GM19035 (cell line): ENCODE measurements at regions not wholly inside any gene's neighbourhood (a gene's known extent, or its start where the extent isn't known, plus 50 kb on each side); places are given as distances from the start of the nearest gene placed in this dataset.

Experiments
- ATAC-seq: cut with Tn5 transposase; IDR thresholded peaks from one replicate; pipeline ENCODE4 v1.9.1; 2021; ENCODE audit not compliant: unreplicated experiment

DNA sequence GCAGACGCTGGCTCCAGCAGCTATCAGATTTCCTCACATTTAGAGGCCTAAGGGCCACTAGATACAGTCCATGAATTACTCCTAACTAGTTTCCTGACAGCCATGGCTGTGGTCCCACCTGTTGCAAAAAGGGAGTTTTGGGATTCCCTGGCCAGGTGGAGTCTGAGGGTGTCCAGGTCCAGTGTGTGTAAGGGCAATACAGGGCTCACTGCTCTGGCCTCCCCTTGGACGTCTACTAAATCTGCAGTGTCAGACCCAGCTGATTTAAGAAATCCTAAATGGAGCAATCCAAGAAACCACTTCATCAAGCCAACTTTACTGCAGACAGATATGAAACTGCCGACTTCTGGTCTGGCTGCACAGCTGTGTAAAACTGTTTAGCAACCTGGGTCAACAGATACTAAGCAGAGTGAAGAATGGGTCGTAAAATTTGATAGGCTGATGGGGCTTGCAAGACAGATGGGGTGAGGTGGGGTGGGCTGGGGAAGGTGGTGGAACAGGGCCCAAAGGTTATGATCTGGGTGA, 116.4 kb downstream of the GADD45G start:
- no peak for ATAC-seq

DNA sequence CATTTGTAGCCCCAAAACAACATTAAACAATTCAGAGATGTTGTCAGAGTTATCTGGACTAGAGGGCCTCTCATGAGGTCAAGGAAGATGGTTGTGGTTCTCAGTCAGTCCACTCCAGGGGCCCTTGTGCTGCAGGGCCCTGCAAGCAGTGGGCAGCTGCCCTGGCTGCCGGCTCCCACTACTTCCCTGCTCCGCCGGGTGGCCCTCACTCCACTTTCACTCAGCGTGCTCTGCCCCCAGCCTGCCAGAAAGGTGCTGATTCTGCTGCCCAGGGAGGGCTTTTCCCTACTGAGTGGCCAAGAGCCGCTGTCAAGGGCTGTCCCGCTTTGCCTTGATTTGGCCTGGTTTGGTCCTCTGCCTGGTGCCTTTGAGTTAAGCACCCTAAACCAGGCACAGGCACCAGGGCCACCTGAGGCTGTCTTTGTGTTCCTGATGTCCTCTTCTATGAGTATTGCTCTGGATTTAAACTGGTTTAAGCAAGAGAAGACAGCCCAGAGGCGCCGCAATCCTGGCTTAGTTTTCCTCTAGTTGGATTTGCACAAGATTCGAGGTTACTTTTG, 117.2 kb downstream of the GADD45G start:
- ATAC-seq, result no peak

DNA sequence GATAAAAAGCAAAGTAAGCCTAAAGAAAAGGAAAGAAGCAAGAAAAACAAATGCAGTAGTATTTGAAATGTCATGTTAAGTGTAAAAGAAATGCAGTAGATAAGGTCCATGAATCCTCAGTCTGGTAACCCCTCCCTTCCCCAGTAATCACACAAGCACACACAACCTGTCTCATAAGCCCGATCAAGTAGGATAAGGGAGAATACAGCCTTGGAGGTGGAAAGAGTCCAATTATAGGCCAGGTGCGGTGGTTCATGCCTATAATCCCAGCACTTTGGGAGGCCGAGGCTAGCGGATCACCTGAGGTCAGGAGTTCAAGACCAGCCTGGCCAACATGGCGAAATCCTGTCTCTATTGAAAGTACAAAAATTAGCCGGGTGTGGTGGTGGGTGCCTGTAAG, 117.9 kb downstream of the GADD45G start:
- no peak for ATAC-seq

DNA sequence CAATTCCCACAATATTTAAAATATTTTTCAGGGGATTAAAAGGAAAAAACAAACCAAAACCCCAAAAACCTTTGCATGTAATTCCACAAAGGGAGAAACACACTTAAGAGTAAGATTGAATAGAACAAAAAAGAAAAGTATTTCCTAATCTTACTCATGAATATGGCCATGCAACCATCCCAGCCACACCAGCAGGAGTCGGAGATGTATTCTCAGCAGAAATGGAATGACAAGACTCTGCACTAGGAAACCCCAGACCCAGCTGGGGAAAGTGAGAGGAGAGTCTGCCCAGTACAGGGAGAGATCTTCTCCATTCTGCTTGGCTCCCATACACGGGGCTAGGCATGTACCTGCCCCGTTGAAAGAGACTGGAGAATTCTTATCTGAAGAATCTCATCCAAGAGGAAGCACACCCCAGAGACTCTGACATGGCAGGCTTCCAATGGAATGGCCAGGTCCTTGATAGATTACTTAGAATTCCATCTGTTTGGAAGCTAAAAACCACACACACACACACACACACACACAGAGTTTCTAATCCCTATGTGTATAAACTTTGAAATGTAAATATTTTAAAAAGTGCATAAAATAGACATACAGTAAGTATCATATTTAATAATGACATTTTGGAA, 118.8 kb downstream of the GADD45G start:
- no peak for ATAC-seq

DNA sequence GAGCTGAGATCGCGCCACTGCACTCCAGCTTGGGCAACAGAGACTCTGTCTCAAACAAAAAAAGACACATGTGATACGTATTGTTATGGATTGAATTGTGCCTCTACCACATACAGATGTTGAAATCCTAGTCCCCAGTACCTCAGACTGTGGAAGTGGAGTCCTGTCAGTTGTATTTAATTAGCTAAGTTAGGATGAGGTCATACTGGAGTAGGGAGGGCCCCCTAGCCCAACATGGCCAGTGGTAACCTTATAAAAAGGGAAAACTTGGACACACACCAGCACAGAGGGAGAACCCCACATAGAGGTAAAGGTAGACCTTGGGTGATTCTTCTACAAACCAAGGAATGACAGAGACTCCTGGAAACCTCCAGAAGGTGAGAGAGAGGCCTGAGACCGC, 119.8 kb downstream of the GADD45G start:
- no peak for ATAC-seq

DNA sequence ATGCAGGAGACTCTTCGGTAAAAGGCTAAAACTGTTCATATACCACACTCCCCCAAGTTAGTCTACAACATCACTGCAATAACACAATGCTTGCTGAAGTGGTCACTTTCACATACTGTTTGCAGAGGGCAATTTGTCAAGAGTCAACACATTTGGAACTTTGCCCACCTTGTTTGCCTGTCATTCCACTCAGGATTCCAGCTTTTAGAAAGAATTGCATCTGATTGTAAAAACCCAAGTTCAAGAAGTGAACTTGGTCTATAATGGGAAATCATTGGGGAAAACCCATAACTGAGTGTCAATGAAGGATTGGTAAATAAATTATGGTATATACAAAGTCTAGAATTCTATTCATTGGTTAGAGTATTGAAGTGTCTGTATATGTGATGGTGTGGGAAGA, 120.5 kb downstream of the GADD45G start:
- ATAC-seq, result no peak

DNA sequence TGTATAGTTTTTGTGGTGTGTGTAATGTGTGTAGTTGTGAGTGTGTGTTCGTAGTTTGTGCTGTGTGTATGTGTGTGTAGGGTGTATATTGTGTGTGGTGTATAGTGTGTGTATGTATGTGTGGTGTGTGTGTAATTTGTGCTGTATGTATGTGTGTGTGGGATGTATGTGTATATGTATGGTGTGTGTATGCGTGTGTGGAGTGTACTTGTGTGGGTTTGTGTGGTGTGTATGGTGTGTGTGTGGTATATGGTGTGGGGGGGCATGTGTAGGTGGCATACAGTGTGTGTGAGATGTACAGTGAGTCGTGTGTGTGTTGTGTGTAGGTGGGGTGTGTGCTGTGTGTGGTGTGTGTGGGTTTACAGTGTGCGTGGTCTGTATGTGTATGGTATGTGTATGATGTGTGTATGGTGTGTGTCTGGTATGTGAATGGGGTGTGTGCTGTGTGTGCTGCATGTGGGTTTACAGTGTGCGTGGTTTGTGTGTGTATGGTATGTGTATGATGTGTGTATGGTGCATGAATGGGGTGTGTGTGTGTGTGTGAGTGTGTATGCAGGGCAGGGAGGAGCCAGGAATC, 125.2 kb downstream of the GADD45G start:
- no peak for ATAC-seq

DNA sequence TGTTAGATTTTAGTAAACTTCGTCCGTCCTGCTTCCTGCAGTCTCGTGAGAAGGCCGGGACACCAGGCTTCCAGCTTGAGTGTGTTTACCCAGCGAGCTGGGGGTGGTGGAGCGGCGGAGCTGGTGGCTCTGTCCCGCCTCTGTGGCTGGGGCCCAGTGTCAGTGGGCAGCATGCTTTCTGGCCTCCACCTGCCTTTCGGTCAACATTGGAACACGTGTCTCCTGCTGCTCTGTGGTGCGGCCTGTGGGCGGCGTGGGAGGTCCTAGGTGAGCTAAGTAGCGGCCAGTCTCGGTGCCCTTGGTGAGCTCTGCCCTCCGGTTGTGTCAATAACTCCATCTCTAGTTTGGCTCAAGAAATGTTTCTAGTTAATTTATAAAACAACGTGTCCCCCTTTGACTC, 125.9 kb downstream of the GADD45G start:
- ATAC-seq, result no peak

DNA sequence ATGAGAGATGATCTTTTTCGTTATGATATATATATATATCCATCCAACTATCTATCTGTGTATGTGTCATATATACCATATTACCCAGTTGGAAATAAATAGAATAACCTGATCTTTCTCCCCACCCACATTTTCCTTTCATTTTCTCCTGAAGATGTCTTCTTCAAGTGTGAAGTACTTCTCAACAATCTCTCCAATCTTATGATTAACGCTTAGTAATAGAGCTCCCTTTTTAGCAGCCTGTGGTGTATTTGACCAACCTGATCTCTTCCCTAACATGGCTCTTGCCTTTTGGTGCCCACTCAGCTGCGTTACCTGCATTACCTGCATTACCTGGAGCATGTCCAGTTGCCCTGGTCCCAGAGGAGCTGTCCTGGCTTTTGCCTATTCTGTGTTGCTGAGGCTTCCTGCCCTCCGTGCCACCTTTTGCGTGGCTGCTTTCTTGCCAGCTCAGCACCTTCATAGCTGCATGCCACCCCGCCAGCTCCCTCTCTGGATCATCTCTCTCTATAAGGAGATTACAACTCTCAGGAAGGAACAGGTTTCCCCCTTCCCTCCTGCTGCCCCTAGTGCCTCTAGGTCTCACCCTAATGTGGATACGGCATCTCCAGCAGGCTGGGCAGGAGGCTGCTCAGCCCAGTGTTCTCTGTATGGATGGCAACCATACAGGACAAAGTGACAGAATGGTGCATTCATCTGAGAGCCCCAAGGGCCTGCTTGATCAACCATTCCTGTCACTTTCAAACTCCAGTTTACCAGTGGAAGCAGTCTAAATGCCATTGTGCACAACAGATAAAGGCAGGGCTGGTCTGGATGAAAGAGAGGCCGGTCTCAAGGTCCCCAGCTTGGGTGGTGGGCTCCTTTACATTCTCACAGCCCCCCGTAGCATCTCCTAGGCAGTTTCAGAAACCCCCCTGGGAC, 126.7 kb downstream of the GADD45G start:
- ATAC-seq, result no peak

DNA sequence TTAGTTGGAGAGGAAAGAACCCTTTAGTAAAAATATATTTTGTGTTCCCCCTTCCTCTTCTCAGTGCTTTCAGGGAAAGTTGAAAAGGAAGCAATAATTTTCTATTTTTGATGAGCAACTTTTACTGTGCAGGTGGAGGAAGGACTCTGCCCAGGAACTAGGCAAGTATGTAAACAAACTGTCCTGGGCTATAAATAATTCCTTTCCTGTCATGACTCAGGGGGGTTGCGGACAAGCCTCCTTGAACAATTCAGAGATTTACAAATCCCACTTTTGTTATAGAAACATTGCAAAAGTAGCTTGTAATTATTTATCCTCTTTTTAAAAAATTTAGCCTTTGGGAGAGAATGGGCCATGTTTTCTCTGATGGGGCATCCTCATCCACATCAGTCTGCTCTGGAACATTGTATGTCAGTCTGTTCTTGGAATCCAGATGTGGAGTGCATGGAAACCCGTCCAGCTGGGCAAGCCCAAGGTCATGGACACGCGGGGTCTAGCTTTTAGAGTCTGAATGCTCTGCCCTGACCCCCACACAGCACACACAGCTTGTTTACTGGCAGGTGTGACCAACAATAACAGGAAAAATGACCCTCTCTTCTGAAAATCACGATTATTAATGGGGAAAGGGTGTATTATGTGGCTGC, 127.6 kb downstream of the GADD45G start:
- no peak for ATAC-seq

DNA sequence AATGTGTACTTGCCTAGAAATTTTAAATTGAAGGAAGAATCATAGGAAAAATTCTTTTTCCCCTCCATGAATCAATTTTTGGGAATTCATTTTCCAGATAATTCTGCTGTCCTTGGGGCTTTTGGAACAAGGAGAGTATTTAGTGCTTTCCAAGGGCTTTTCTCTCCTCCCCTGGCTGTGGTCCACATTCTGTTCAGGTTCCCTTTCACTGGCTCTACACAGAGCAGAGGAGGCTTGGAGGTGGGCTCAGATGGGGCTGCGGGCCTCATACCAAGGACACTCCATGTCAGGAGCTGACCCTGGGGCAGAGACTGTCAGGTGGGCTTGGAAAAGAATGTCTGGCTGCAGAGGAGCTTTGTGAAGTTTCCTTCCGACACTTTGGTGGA, 128.1 kb downstream of the GADD45G start:
- ATAC-seq, result no peak

DNA sequence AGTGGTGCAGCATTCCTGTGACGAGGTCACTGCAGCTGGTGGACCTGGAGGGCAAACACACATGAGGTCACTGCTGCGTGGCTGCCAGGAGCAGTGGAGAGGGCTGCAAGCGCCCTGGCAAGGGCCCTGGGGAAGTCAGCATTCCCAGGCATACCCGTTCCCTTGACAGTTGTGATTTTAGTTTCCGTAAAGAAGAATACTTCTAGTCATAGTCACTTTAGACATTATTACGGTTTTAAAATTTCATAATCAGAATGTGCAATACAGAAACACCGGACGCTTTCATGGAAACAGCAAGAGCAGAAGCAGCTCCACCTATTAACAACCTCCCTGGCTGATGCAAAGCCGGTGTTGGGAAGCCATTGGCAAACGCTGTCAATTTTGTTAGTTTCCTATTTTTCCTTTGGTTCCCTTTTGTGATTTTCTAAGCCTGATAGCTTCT, 129.8 kb downstream of the GADD45G start:
- ATAC-seq, result no peak

DNA sequence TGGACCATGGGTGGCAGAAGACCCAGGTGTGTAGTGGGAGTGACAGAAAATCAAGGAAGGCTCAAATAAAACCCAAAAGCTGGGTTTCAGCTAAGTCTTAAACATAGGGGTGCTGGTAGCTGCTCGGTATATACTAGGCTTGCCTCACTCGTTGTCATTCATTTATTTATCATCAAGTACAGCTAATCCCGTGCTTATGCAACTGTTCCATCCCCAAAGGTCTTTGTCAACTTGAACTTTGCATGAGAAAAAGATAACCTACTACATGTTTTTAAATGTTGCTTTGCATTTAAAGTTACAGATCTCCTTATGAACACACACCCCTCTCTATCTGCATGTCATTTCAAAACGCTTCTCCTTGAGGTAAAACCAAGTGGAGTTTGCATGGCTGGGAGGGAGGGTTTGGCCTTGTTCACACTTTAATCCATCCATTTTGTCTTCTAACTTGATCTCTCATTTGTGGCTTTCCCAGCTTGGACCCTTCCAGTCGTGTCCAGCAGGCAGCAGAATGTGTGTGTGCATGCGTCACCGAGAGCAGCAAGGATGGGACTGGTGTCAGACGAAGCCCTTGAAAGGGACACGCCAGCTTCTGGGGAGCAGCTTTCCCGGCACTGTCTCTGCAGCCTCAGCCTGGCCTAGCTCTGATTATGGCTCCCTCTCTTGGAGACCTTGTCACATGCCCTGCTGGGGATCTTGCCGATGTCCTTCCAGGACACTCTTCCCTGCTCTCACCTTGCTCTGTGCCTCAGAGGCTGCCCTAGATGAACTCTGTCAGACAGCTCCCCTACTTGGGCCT, 133.5 kb downstream of the GADD45G start:
- ATAC-seq, result no peak

DNA sequence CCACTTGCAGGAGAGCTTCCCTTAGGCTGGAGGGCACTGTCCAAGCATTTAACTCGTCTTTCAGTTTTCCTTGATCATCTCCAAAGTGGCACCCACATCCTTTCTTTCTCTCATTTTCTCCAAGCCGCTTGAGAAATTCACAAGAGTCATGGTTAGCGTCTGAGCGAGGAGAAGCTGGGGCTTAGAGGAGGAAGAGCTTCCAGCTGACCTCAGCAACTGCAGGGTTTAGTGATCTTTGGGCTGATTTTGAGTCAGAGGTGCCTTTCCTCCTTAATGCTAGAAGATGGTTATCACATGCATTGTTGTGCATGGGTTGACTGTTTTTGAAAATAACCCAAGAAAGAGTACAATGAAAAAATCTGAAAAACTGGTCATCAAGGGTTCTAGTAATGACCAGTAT, 134.7 kb downstream of the GADD45G start:
- ATAC-seq, result no peak

DNA sequence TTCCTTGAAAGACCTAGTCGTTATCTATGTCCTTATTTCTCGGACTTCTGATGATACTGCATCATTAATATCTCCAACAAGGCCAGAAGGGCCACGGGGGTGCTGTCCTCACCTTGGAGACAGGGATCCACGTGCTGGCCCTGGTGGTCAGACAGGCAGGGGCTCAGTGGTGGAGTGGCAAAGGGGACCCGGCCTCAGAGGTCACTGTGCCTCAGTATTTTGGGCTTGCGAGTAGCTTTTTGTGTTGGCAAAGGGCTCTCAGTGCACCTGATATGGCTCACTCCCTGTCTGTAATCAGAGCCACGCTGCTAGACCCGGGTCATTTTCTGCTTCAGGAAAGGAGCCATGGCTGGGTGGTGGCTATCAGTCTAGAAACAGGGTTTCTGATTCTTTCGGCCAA, 135.1 kb downstream of the GADD45G start:
- ATAC-seq, result no peak

DNA sequence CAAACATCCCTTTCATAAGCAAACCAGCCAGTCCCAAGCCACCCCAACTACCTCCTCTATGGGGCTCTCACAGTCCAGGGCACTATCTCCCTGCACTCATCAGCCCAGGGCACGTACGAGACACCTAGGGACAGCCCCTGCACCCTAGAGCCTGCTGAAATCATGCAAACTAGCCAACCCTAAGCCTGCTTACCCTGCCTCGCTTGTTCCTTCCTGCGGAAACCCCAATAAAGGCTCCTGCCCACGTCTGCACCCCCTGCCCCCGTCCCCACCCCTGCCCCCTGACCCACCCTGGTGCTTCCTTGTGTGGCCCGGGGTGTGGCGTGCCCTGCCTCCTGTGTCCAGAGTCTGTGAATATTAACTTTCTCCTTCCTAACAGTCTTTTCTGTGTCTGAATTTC, 135.9 kb downstream of the GADD45G start:
- peak; percentile 77 for ATAC-seq

DNA sequence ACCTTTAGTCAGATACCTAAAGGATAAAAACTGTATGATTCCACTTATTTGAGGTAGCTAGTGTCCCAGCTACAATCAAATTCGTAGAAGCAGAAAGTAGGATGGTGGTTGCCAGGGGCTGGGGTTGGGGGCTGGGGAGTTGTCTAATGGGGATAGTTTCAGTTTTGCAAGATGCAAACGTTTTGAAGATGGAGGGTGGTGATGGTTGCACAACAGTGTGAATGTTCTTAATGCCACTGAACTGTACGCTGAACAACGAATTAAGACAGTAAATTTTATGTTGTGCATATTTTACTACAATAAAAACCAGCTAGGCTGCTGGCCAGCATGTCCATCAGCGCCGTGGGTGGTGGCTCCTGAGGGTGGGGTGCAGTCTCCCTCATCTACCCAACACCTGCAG, 137.8 kb downstream of the GADD45G start:
- no peak for ATAC-seq

DNA sequence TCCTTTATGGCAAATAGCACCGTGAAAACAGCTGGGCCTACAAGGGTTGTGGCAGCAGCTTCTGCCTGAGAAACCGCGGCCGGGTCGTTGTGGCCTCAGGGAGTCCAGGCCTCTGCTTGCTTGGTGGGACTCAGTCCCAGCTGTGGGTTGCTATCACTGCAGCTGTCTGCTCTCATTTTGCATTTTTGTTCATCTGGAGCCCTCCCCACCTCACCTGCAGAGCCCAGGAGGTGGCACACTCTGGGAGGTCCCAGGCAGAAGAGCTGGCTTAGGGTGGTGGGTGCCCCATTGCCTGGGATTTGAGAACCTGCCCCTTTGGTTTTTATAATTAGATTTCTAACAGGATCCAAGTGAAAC, 138.4 kb downstream of the GADD45G start:
- ATAC-seq, result peak; percentile 51

DNA sequence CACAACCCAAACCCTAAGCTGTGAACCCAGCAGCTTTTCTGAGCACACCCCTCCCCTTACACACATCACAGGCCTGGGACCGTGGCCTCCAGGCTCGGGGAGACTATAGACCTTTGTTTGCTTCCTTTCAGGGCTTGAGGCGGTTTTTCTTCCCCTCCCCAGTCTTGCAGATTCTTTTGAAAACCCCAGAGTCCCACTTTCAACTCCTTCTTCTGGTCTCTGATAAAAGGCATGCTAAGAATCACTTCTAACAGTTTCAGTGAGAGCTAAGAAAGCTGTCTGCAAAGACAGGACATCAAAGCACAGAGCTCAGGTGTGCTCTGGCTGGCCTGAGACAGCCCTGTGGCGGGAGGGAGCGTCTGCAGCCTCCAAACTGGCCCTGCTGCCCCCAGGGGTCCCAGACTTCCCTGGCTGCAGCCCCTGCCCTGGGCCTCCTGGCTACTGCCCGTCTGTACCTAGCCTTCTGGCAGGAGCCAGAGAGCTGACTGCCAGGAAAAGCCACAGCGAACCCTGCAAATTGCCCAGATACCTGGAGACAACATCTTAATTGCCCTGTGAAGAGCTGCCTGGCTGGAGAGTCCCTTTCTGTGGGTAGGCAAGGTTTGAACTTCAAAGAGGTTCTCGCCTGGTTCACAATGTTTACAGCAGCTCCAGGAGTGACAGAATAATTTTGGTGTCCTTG, 138.9 kb downstream of the GADD45G start:
- peak; percentile 54 for ATAC-seq

DNA sequence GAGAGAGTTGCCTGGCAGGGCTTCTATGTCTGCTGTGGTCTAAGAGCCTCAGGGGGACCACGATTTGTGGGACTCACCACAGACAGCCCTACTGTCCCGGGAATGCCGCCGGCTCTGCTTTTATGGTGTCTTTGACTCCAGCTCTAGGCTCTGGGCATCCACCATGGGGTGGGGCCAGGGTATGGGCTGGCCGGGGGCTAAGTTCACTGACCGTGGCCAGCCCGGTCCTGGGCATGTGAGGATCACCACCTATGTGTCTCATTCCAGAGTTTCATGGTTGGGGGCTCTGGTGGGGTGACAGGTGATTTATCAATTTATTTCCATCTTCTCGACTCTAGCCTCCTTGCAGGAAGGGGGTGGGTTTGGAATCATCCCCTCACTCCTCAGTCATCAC, 139.4 kb downstream of the GADD45G start:
- no peak for ATAC-seq
